Ovary (tissue), 7 donors: ENCODE measurements at regions not wholly inside any gene's neighbourhood (a gene's known extent, or its start where the extent isn't known, plus 50 kb on each side); places are given as distances from the start of the nearest gene placed in this dataset.

ENCODE experiments used
- DNase-seq, 5 donors: peaks; one replicate each; pipeline ENCODE4 v3.0.0-alpha.2; 2019 to 2020
- H3K27ac ChIP-seq, 2 donors: fragments of 200-600 bp; one replicate each; pipeline versions ENCODE4 v1.5.1 to v1.8.0; 2019 to 2022
- H3K27me3 ChIP-seq: fragments of 200-600 bp; one replicate; pipeline ENCODE4 v1.8.0; 2022
- H3K36me3 ChIP-seq: fragments of 200-600 bp; sonication (generic); one replicate; pipeline ENCODE4 v1.5.1; 2019
- H3K4me1 ChIP-seq: one replicate; pipeline ENCODE4 v1.8.1; 2013; ENCODE audit warnings: mild to moderate bottlenecking, moderate library complexity; ENCODE audit not compliant: insufficient read depth
- H3K4me3 ChIP-seq: fragments of 200-600 bp; sonication (generic); one replicate; pipeline ENCODE4 v1.5.1; 2017
- H3K9me3 ChIP-seq, 2 donors: fragments of 200-600 bp in 1 of 2; sonication (generic) in 1 of 2; one replicate each; pipeline versions ENCODE4 v1.5.1 to v1.8.1; 2013 to 2019; ENCODE audit warnings: mild to moderate bottlenecking in 1 of 2, moderate library complexity in 1 of 2
- EP300 ChIP-seq: sonication (generic); formaldehyde crosslinking; IDR thresholded peaks from one replicate; pipeline ENCODE4 v1.6.1; 2017; ENCODE audit warnings: antibody characterized with exemption
- POLR2A ChIP-seq: fragments of 450-650 bp; IDR thresholded peaks from one replicate; pipeline ENCODE4 v1.6.1; 2017; ENCODE audit warnings: antibody characterized with exemption, mild to moderate bottlenecking, moderate library complexity
- WGBS, 3 donors: extraction: QIAGEN DNeasy Blood & Tissue Kit in 1 of 3; methylation state at CpG; one replicate each; pipeline versions ENCODE4 v1.1.5 to v1.1.7; 2013 to 2017; 5-methylcytosine and 5-hydroxymethylcytosine counted together
- intact Hi-C, 4 donors: fragments of 100-400 bp; cut with DNase I; formaldehyde crosslinking; loops; one replicate each; pipeline versions ENCODE4 v1.11.0 to v1.15.1; 2022 to 2023
- TF ChIP-seq, protein P1 (sequence below), 3 donors: fragments of 450-650 bp in 2 of 3; fragments of 200-600 bp in 1 of 3; IDR thresholded peaks; one replicate each; pipeline versions ENCODE4 v1.5.1 to v1.8.0; 2016 to 2022; ENCODE audit warnings: antibody characterized with exemption in 3 of 3, mild to moderate bottlenecking in 1 of 3
- donor health status: DM: no; HTN: no; CAD: no; lungs with moderate emphysema.
- donor health status: DM: no; HTN: no; CAD: no.
- donor health status: Bipolar disorder and iron deficiency.
- donor health status: DM: no; HTN: no; CAD: no.
- donor health status: DM: yes; HTN: yes; CAD: no.

DNA sequence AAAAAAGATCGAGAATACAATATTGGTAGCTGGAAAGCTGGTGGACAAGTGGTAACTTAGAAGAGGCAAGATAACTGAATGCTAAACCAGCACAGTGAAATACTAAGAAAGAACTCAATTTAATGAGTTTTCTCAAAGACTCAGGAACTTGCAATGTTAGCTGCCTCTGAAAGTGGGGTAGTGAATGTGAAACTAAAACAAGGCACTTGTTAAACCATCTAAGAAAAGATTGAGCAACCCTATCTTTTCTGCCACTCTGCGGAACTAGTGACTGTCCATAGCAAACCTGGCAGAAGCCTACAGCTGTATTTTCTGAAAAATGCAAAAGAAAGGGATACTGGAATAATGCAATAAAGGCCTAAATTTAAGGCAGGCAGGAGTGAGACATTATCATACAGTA, 1574.4 kb upstream of the PRR20A start:
- 87 to 93% (median 88%) methylated on average over 2 of the region's 2 CpGs for WGBS, 3 donors
- DNase-seq, result no peak
- no peaks in the 10 kb centered on the region for H3K36me3 ChIP-seq
- H3K27ac ChIP-seq, result no peak overlapping the region
- H3K27me3 ChIP-seq, result no peaks in the 10 kb centered on the region
- no peak overlapping the region for H3K4me3 ChIP-seq
- intact Hi-C loops, result no loop called here
- H3K4me1 ChIP-seq, result no peaks in the 10 kb centered on the region
- TF ChIP-seq, protein P1, sequence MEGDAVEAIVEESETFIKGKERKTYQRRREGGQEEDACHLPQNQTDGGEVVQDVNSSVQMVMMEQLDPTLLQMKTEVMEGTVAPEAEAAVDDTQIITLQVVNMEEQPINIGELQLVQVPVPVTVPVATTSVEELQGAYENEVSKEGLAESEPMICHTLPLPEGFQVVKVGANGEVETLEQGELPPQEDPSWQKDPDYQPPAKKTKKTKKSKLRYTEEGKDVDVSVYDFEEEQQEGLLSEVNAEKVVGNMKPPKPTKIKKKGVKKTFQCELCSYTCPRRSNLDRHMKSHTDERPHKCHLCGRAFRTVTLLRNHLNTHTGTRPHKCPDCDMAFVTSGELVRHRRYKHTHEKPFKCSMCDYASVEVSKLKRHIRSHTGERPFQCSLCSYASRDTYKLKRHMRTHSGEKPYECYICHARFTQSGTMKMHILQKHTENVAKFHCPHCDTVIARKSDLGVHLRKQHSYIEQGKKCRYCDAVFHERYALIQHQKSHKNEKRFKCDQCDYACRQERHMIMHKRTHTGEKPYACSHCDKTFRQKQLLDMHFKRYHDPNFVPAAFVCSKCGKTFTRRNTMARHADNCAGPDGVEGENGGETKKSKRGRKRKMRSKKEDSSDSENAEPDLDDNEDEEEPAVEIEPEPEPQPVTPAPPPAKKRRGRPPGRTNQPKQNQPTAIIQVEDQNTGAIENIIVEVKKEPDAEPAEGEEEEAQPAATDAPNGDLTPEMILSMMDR (IDR thresholded peaks at IDR 0.05), result no peak
- TF ChIP-seq EP300 (no peak), POLR2A (no peak)
- no peaks in the 10 kb centered on the region for H3K9me3 ChIP-seq

DNA sequence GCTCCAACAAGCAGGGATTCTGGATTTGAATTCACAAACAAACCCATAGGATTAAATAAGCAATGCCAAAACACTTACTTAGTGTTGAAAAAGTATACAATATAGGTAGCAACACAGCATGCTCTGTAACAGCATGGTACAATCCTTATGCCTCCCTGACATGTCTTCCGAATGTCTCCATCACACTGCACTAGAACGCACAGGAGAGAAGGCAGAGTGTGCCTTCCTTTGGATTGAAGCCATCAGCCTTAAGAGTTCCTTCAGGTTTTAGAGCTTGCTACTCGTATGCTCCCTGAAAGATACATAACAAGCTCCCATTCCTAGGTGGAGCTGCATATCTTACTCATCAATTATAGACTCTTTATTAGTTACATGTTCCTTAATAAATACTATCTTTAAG, 1573.9 kb upstream of the PRR20A start:
- H3K4me3 ChIP-seq, result no peak overlapping the region
- no peaks in the 10 kb centered on the region for H3K27me3 ChIP-seq
- no peak overlapping the region for H3K27ac ChIP-seq
- no peaks in the 10 kb centered on the region for H3K4me1 ChIP-seq
- intact Hi-C loops, result no loop called here
- no peaks in the 10 kb centered on the region for H3K9me3 ChIP-seq
- H3K36me3 ChIP-seq, result no peaks in the 10 kb centered on the region
- TF ChIP-seq POLR2A (no peak), EP300 (no peak)
- TF ChIP-seq, protein P1 (IDR thresholded peaks at IDR 0.05), result no peak
- DNase-seq, result no peak
- WGBS, 3 donors, result 78 to 86% (median 85%) methylated on average over 3 of the region's 3 CpGs

DNA sequence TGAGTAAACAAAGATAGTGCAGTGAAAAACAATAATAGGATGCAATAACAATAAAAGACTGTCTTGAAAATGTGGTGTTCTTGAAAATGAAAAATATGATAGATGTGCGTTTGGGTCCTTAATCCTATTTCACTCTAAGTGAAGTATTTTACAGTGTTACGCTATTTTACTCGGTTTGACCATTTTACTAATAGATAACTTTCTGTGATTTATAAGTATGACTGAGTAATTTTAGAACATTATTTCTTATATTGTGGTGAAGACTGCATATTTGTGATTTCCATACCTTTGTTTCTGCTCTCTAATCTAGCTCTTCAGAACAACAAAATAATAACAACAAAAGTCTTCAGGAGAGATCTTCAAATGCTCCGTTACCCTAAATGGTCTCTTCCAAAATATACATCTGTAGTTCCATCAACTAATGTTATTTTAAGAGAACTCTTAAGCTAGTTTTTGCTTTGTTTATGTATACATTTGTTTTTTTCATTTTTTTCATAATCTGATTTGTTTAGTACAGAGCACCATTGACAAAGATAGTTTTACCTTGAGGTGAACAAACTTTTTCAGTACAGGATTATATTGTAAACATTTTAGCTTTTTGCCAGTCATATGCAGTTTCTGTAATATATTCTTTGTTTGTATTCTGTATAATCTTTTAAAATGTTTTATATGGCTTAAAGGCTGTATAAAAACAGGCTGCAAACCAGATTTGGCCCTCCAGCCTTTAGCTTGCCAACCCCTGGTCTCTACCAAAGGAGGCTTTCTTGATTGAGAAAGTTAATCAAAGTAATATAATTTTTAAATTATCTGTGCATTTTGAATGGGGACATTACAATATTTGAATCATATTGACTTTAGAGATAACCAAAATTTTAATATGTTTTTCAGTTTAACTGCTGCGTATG, 1572.7 kb upstream of the PRR20A start:
- H3K4me3 ChIP-seq, result no peak overlapping the region
- no peaks in the 10 kb centered on the region for H3K9me3 ChIP-seq
- DNase-seq, result no peak
- intact Hi-C loops, result no loop called here
- TF ChIP-seq, protein P1 (IDR thresholded peaks at IDR 0.05), result no peak
- TF ChIP-seq EP300 (no peak), POLR2A (no peak)
- no peaks in the 10 kb centered on the region for H3K27me3 ChIP-seq
- 58 to 69% (median 63%) methylated on average over 5 of the region's 5 CpGs for WGBS, 3 donors
- H3K27ac ChIP-seq, result no peak overlapping the region
- no peaks in the 10 kb centered on the region for H3K36me3 ChIP-seq
- no peaks in the 10 kb centered on the region for H3K4me1 ChIP-seq

DNA sequence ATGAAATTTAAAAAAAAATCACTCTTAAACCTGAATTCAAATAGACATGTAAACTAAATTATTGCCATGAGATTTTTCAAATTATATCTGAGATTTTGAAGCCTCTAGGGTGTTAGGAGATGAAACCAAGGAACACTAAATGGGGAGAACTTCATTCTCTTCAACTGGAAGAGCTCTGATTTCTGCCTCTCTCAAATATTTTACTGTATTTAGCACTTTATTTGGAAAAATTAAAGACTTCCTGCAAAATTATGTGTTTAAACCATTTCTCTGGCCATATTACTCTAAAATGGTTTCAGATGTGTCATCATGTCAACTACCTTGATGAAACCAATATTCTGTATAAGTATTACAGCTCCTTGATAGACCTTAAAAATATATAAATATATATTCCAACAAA, 1571.6 kb upstream of the PRR20A start:
- intact Hi-C loops, result no loop called here

More for the DNA sequence above, 1571.6 kb upstream of the PRR20A start:
- H3K4me1 ChIP-seq, result no peaks in the 10 kb centered on the region
- no peaks in the 10 kb centered on the region for H3K9me3 ChIP-seq
- no peak overlapping the region for H3K4me3 ChIP-seq
- no peak for TF ChIP-seq POLR2A
- no peak for TF ChIP-seq EP300
- TF ChIP-seq, protein P1 (IDR thresholded peaks at IDR 0.05), result no peak
- DNase-seq, result no peak
- H3K27me3 ChIP-seq, result no peaks in the 10 kb centered on the region
- no peak overlapping the region for H3K27ac ChIP-seq
- H3K36me3 ChIP-seq, result no peaks in the 10 kb centered on the region
